ENCODE measurements at regions not wholly inside any gene's neighbourhood (a gene's known extent, or its start where the extent isn't known, plus 50 kb on each side); places are given as distances from the start of the nearest gene placed in this dataset.

DNA sequence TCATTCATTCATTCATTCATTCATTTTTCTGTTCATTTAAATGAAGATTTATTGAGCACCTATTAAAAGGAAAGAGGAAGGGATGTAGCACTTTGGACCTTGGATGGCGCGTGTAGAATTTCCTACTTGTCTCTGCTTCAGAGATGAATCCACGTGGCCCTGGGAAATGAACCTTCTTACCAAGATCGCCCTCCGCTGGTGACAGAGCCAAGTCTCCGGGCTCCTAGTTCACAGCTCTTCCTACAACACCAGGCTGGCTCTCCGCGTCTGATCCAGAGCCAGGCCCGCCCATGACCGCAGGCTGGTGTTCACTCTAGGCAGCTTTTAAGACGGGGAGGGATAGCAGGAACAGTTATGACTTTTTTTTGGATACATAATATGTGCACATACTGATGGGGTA lies 70.9 kb upstream of the PIWIL1 start:
- TF ChIP-seq EZH2 (optimal IDR thresholded peaks at IDR 0.05; ENCODE audit: low read depth, low read length) (no peak), EZH2phosphoT487 (IDR thresholded peaks at IDR 0.05; ENCODE audit: low read length) (no peak)
- TF ChIP-seq, protein P1, sequence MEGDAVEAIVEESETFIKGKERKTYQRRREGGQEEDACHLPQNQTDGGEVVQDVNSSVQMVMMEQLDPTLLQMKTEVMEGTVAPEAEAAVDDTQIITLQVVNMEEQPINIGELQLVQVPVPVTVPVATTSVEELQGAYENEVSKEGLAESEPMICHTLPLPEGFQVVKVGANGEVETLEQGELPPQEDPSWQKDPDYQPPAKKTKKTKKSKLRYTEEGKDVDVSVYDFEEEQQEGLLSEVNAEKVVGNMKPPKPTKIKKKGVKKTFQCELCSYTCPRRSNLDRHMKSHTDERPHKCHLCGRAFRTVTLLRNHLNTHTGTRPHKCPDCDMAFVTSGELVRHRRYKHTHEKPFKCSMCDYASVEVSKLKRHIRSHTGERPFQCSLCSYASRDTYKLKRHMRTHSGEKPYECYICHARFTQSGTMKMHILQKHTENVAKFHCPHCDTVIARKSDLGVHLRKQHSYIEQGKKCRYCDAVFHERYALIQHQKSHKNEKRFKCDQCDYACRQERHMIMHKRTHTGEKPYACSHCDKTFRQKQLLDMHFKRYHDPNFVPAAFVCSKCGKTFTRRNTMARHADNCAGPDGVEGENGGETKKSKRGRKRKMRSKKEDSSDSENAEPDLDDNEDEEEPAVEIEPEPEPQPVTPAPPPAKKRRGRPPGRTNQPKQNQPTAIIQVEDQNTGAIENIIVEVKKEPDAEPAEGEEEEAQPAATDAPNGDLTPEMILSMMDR (IDR thresholded peaks at IDR 0.05; ENCODE audit: low read length), result no peak

Measured in MM.1S (cell line).